Trophoblast cell (in vitro differentiated cells and primary cell): ENCODE measurements at regions not wholly inside any gene's neighbourhood (a gene's known extent, or its start where the extent isn't known, plus 50 kb on each side); places are given as distances from the start of the nearest gene placed in this dataset.
"Not testable (repeated sequence)": the region's sequence is repeated elsewhere in the genome, so short reads cannot be mapped to it uniquely, and the experiment has no call there.

ENCODE experiments used
- DNase-seq, 2 donors: peaks; one replicate each; pipeline ENCODE4 v3.0.0-alpha.2; 2016
- H2AFZ ChIP-seq: 2 replicates; pipeline ENCODE4 v1.6.1; 2013; ENCODE audit warnings: low read length, moderate library complexity, mild to moderate bottlenecking; ENCODE audit not compliant: insufficient read depth, poor library complexity
- H2AK5ac ChIP-seq: 2 replicates; pipeline ENCODE4 v1.6.1; 2013; ENCODE audit warnings: mild to moderate bottlenecking, low read length
- H2BK120ac ChIP-seq: 2 replicates; pipeline ENCODE4 v1.6.1; 2013; ENCODE audit warnings: low read length, mild to moderate bottlenecking, moderate library complexity; ENCODE audit not compliant: insufficient read depth, poor library complexity
- H2BK12ac ChIP-seq: 2 replicates; pipeline ENCODE4 v1.6.1; 2013; ENCODE audit warnings: mild to moderate bottlenecking, low read length, moderate library complexity
- H2BK5ac ChIP-seq: 2 replicates; pipeline ENCODE4 v1.6.1; 2013; ENCODE audit warnings: low read length, low read depth, moderate library complexity, mild to moderate bottlenecking; ENCODE audit not compliant: poor library complexity
- H3K14ac ChIP-seq: 2 replicates; pipeline ENCODE4 v1.6.1; 2013; ENCODE audit warnings: mild to moderate bottlenecking, low read length
- H3K18ac ChIP-seq: 2 replicates; pipeline ENCODE4 v1.6.1; 2013; ENCODE audit warnings: mild to moderate bottlenecking, low read length
- H3K23ac ChIP-seq: 2 replicates; pipeline ENCODE4 v1.6.1; 2013; ENCODE audit warnings: low read length
- H3K27ac ChIP-seq: 2 replicates; pipeline ENCODE4 v1.5.1; 2013; ENCODE audit warnings: low read depth, mild to moderate bottlenecking, inconsistent platforms, low read length, moderate library complexity
- H3K27me3 ChIP-seq: 2 replicates; pipeline ENCODE4 v1.6.1; 2013; ENCODE audit warnings: inconsistent platforms, mild to moderate bottlenecking, low read length, moderate library complexity; ENCODE audit not compliant: insufficient read depth
- H3K36me3 ChIP-seq, 2 experiments: 1 replicate in 1 of 2; 2 replicates in 1 of 2; pipeline ENCODE4 v1.6.1; 2013; ENCODE audit warnings: low read length in 2 of 2, mild to moderate bottlenecking in 2 of 2, moderate library complexity in 1 of 2; ENCODE audit not compliant: insufficient read depth in 2 of 2, control insufficient read depth in 1 of 2
- H3K4ac ChIP-seq: 2 replicates; pipeline ENCODE4 v1.6.1; 2013; ENCODE audit warnings: low read depth, mild to moderate bottlenecking, low read length, moderate library complexity
- H3K4me1 ChIP-seq, 2 experiments: 1 replicate in 1 of 2; 2 replicates in 1 of 2; pipeline ENCODE4 v1.6.1; 2013; ENCODE audit warnings: low read length in 2 of 2, mild to moderate bottlenecking in 2 of 2, moderate library complexity in 1 of 2; ENCODE audit not compliant: insufficient read depth in 2 of 2, control insufficient read depth in 1 of 2
- H3K4me2 ChIP-seq: 2 replicates; pipeline ENCODE4 v1.6.1; 2013; ENCODE audit warnings: inconsistent platforms, mild to moderate bottlenecking, low read length, moderate library complexity
- H3K4me3 ChIP-seq: 2 replicates; pipeline ENCODE4 v1.5.1; 2013; ENCODE audit warnings: mild to moderate bottlenecking, low read depth, low read length, inconsistent platforms
- H3K79me1 ChIP-seq: one replicate; pipeline ENCODE4 v1.6.1; 2013; ENCODE audit warnings: low read length
- H3K79me2 ChIP-seq: 2 replicates; pipeline ENCODE4 v1.6.1; 2013; ENCODE audit warnings: low read length, mild to moderate bottlenecking; ENCODE audit not compliant: control insufficient read depth, insufficient read depth, poor library complexity
- H3K9ac ChIP-seq: 2 replicates; pipeline ENCODE4 v1.6.1; 2013; ENCODE audit warnings: mild to moderate bottlenecking, low read length
- H3K9me3 ChIP-seq: 2 replicates; pipeline ENCODE4 v1.6.1; 2013; ENCODE audit warnings: low read depth, mild to moderate bottlenecking, control low read depth, inconsistent platforms, low read length; ENCODE audit not compliant: insufficient read depth
- H4K12ac ChIP-seq: 2 replicates; pipeline ENCODE4 v1.6.1; 2013; ENCODE audit warnings: low read depth, mild to moderate bottlenecking, low read length, moderate library complexity
- H4K8ac ChIP-seq: 2 replicates; pipeline ENCODE4 v1.6.1; 2013; ENCODE audit warnings: low read depth, mild to moderate bottlenecking, low read length, moderate library complexity
- H4K91ac ChIP-seq: one replicate; pipeline ENCODE4 v1.6.1; 2013; ENCODE audit warnings: low read depth, mild to moderate bottlenecking, low read length, moderate library complexity
- WGBS: extraction: QIAGEN DNeasy Blood & Tissue Kit; methylation state at CpG from one replicate; pipeline ENCODE4 v1.1.7; 2013; ENCODE audit warnings: missing lambda C conversion rate; ENCODE audit not compliant: insufficient read length, insufficient coverage; ENCODE audit errors: extremely low coverage; 5-methylcytosine and 5-hydroxymethylcytosine counted together

GRCh38 chr13:53301449-53301848 is 272.8 kb downstream of the OLFM4 start:
- Histone ChIP-seq H3K4me2 (no peak overlapping the region), H3K14ac (no peak overlapping the region), H3K9me3 (no peaks in the 10 kb centered on the region), H4K12ac (no peak overlapping the region), H2AK5ac (no peak overlapping the region), H4K91ac (no peak overlapping the region), H3K4ac (no peak overlapping the region), H2BK5ac (no peak overlapping the region), H3K4me3 (no peak overlapping the region), H2BK12ac (no peak overlapping the region), H3K4me1 (no peaks in the 10 kb centered on the region), H4K8ac (no peak overlapping the region), H3K79me2 (no peaks in the 10 kb centered on the region), H3K18ac (no peak overlapping the region), H3K27ac (no peak overlapping the region), H3K9ac (no peak overlapping the region), H3K79me1 (no peaks in the 10 kb centered on the region), H3K27me3 (no peaks in the 10 kb centered on the region), H3K23ac (no peak overlapping the region), H2BK120ac (no peak overlapping the region), H2AFZ (no peak overlapping the region), H3K36me3 (no peaks in the 10 kb centered on the region)
- no CpG with 5 or more reads among the region's 3 CpGs for WGBS
- DNase-seq = no peak

- not testable (repeated sequence) for H3K79me2 ChIP-seq, H3K27me3 ChIP-seq, H3K9me3 ChIP-seq, H3K23ac ChIP-seq, H4K12ac ChIP-seq, H2BK5ac ChIP-seq, H2AK5ac ChIP-seq, H2AFZ ChIP-seq, H3K14ac ChIP-seq, H4K8ac ChIP-seq, H3K4ac ChIP-seq, H3K4me2 ChIP-seq, DNase-seq, H3K79me1 ChIP-seq, H4K91ac ChIP-seq, H3K4me1 ChIP-seq, H3K9ac ChIP-seq, H3K27ac ChIP-seq, H3K4me3 ChIP-seq, H3K18ac ChIP-seq, H3K36me3 ChIP-seq, H2BK12ac ChIP-seq, H2BK120ac ChIP-seq
- no CpG with 5 or more reads among the region's 1 CpG for WGBS
These were observed 276.8 kb downstream of the OLFM4 start for GRCh38 chr13:53305419-53305818.

GRCh38 chr13:53310786-53311185 is 282.2 kb downstream of the OLFM4 start:
- Histone ChIP-seq H3K27ac (no peak overlapping the region), H3K79me1 (no peaks in the 10 kb centered on the region), H2BK120ac (no peak overlapping the region), H2BK5ac (no peak overlapping the region), H2AFZ (no peak overlapping the region), H4K12ac (no peak overlapping the region), H3K18ac (no peak overlapping the region), H4K91ac (no peak overlapping the region), H3K9me3 (no peaks in the 10 kb centered on the region), H3K36me3 (no peaks in the 10 kb centered on the region), H3K23ac (no peak overlapping the region), H3K14ac (no peak overlapping the region), H2BK12ac (no peak overlapping the region), H4K8ac (no peak overlapping the region), H3K27me3 (no peaks in the 10 kb centered on the region), H3K4me3 (no peak overlapping the region), H2AK5ac (no peak overlapping the region), H3K4ac (no peak overlapping the region), H3K79me2 (no peaks in the 10 kb centered on the region), H3K4me2 (no peak overlapping the region), H3K4me1 (no peaks in the 10 kb centered on the region), H3K9ac (no peak overlapping the region)
- DNase-seq = no peak
- no CpG with 5 or more reads among the region's 4 CpGs for WGBS

GRCh38 chr13:53311561-53311960 is 282.9 kb downstream of the OLFM4 start:
- Histone ChIP-seq H3K23ac (no peak overlapping the region), H3K27ac (no peak overlapping the region), H2BK120ac (no peak overlapping the region), H3K79me1 (no peaks in the 10 kb centered on the region), H4K8ac (no peak overlapping the region), H3K4me1 (no peaks in the 10 kb centered on the region), H3K4ac (no peak overlapping the region), H3K14ac (no peak overlapping the region), H3K79me2 (no peaks in the 10 kb centered on the region), H2AFZ (no peak overlapping the region), H3K9me3 (no peaks in the 10 kb centered on the region), H4K91ac (no peak overlapping the region), H2BK5ac (no peak overlapping the region), H4K12ac (no peak overlapping the region), H3K4me3 (no peak overlapping the region), H2BK12ac (no peak overlapping the region), H3K9ac (no peak overlapping the region), H3K4me2 (no peak overlapping the region), H2AK5ac (no peak overlapping the region), H3K27me3 (no peaks in the 10 kb centered on the region), H3K18ac (no peak overlapping the region), H3K36me3 (no peaks in the 10 kb centered on the region)
- DNase-seq = no peak
- no CpG with 5 or more reads among the region's 1 CpG for WGBS
